ENCODE measurements at regions not wholly inside any gene's neighbourhood (a gene's known extent, or its start where the extent isn't known, plus 50 kb on each side); places are given as distances from the start of the nearest gene placed in this dataset.

GRCh38 chr4:67292045-67292444 is 253.3 kb downstream of the CENPC start:
- POLR2A ChIA-PET, result no interaction called here
- no peak for DNase-seq (ENCODE audit: extremely low spot score)
- CTCF ChIA-PET, result no interaction called here
- TF ChIP-seq ARNT (IDR thresholded peaks at IDR 0.05) (no peak), FOXM1 (IDR thresholded peaks at IDR 0.05; ENCODE audit: borderline replicate concordance) (no peak), CTBP1 (IDR thresholded peaks at IDR 0.05; ENCODE audit: borderline replicate concordance) (no peak), PKNOX1 (IDR thresholded peaks at IDR 0.05) (no peak), BHLHE40 (IDR thresholded peaks at IDR 0.05; ENCODE audit: borderline replicate concordance) (no peak), FOXA1 (IDR thresholded peaks at IDR 0.05) (no peak), TARDBP (IDR thresholded peaks at IDR 0.05) (no peak), LEF1 (IDR thresholded peaks at IDR 0.05; ENCODE audit: borderline replicate concordance) (no peak), FOXK2 (IDR thresholded peaks at IDR 0.05) (no peak)

GRCh38 chr4:67291644-67292043 is 253.7 kb downstream of the CENPC start:
- TF ChIP-seq CTBP1 (IDR thresholded peaks at IDR 0.05; ENCODE audit: borderline replicate concordance) (no peak), PKNOX1 (IDR thresholded peaks at IDR 0.05) (no peak), HDGF (IDR thresholded peaks at IDR 0.05; ENCODE audit: borderline replicate concordance) (no peak), L3MBTL2 (conservative IDR thresholded peaks at IDR 0.05) (no peak), BHLHE40 (IDR thresholded peaks at IDR 0.05; ENCODE audit: borderline replicate concordance) (no peak), NFRKB (IDR thresholded peaks at IDR 0.05) (no peak), ELF4 (IDR thresholded peaks at IDR 0.05) (no peak), SP1 (IDR thresholded peaks at IDR 0.05) (no peak), ARNT (IDR thresholded peaks at IDR 0.05) (no peak), FOXM1 (IDR thresholded peaks at IDR 0.05; ENCODE audit: borderline replicate concordance) (no peak), ZNF384 (IDR thresholded peaks at IDR 0.05) (no peak), FOXA1 (IDR thresholded peaks at IDR 0.05) (no peak), SUZ12 (IDR thresholded peaks at IDR 0.05) (no peak), FOXK2 (IDR thresholded peaks at IDR 0.05) (no peak), LEF1 (IDR thresholded peaks at IDR 0.05; ENCODE audit: borderline replicate concordance) (no peak), TARDBP (IDR thresholded peaks at IDR 0.05) (no peak)
- no peak for DNase-seq (ENCODE audit: extremely low spot score)
- CTCF ChIA-PET, result interaction anchor here (0.6 kb wide), 1 partner anchor 582 kb away, joined by 3 read pairs; no protein-coding TSS in a partner anchor
- POLR2A ChIA-PET, result no interaction called here

- POLR2A ChIA-PET, result no interaction called here
- CTCF ChIA-PET, result no interaction called here
- TF ChIP-seq ARNT (IDR thresholded peaks at IDR 0.05) (no peak), PKNOX1 (IDR thresholded peaks at IDR 0.05) (no peak), LEF1 (IDR thresholded peaks at IDR 0.05; ENCODE audit: borderline replicate concordance) (no peak), BHLHE40 (IDR thresholded peaks at IDR 0.05; ENCODE audit: borderline replicate concordance) (no peak), CTBP1 (IDR thresholded peaks at IDR 0.05; ENCODE audit: borderline replicate concordance) (no peak), TARDBP (IDR thresholded peaks at IDR 0.05) (no peak), SP1 (IDR thresholded peaks at IDR 0.05) (no peak), ELF4 (IDR thresholded peaks at IDR 0.05) (no peak), SUZ12 (IDR thresholded peaks at IDR 0.05) (no peak)
- peak; percentile 30 for DNase-seq (ENCODE audit: extremely low spot score)
Measured at GRCh38 chr4:67288964-67289363, 256.3 kb downstream of the CENPC start.

- TF ChIP-seq BHLHE40 (IDR thresholded peaks at IDR 0.05; ENCODE audit: borderline replicate concordance) (no peak), L3MBTL2 (conservative IDR thresholded peaks at IDR 0.05) (no peak), FOXM1 (IDR thresholded peaks at IDR 0.05; ENCODE audit: borderline replicate concordance) (no peak), HDGF (IDR thresholded peaks at IDR 0.05; ENCODE audit: borderline replicate concordance) (no peak), PKNOX1 (IDR thresholded peaks at IDR 0.05) (no peak), CTBP1 (IDR thresholded peaks at IDR 0.05; ENCODE audit: borderline replicate concordance) (no peak), FOXK2 (IDR thresholded peaks at IDR 0.05) (no peak), FOXA1 (IDR thresholded peaks at IDR 0.05) (no peak), TARDBP (IDR thresholded peaks at IDR 0.05) (no peak), ARNT (IDR thresholded peaks at IDR 0.05) (no peak), ELF4 (IDR thresholded peaks at IDR 0.05) (no peak), NFRKB (IDR thresholded peaks at IDR 0.05) (no peak), SP1 (IDR thresholded peaks at IDR 0.05) (no peak), SUZ12 (IDR thresholded peaks at IDR 0.05) (no peak), LEF1 (IDR thresholded peaks at IDR 0.05; ENCODE audit: borderline replicate concordance) (no peak), ZNF384 (IDR thresholded peaks at IDR 0.05) (no peak)
- ChIA-PET CTCF (no interaction called here), POLR2A (no interaction called here)
- no peak for DNase-seq (ENCODE audit: extremely low spot score)
Measured at GRCh38 chr4:67286724-67287123, 258.6 kb downstream of the CENPC start.

- POLR2A ChIA-PET, result no interaction called here
- DNase-seq (ENCODE audit: extremely low spot score), result no peak
- no peak for TF ChIP-seq TARDBP (IDR thresholded peaks at IDR 0.05)
- no peak for TF ChIP-seq ARNT (IDR thresholded peaks at IDR 0.05)
- no peak for TF ChIP-seq LEF1 (IDR thresholded peaks at IDR 0.05; ENCODE audit: borderline replicate concordance)
- TF ChIP-seq FOXA1 (IDR thresholded peaks at IDR 0.05), result no peak
- no peak for TF ChIP-seq FOXM1 (IDR thresholded peaks at IDR 0.05; ENCODE audit: borderline replicate concordance)
- TF ChIP-seq BHLHE40 (IDR thresholded peaks at IDR 0.05; ENCODE audit: borderline replicate concordance), result no peak
- no peak for TF ChIP-seq PKNOX1 (IDR thresholded peaks at IDR 0.05)
- TF ChIP-seq SP1 (IDR thresholded peaks at IDR 0.05), result no peak
- TF ChIP-seq ELF4 (IDR thresholded peaks at IDR 0.05), result no peak
- TF ChIP-seq SUZ12 (IDR thresholded peaks at IDR 0.05), result no peak
- TF ChIP-seq FOXK2 (IDR thresholded peaks at IDR 0.05), result no peak
- TF ChIP-seq L3MBTL2 (conservative IDR thresholded peaks at IDR 0.05), result no peak
- TF ChIP-seq NFRKB (IDR thresholded peaks at IDR 0.05), result no peak
- TF ChIP-seq ZNF384 (IDR thresholded peaks at IDR 0.05), result no peak
- TF ChIP-seq HDGF (IDR thresholded peaks at IDR 0.05; ENCODE audit: borderline replicate concordance), result no peak
- TF ChIP-seq CTBP1 (IDR thresholded peaks at IDR 0.05; ENCODE audit: borderline replicate concordance), result no peak
Measured at GRCh38 chr4:67282749-67283148, 262.6 kb downstream of the CENPC start.

More at GRCh38 chr4:67282749-67283148, 262.6 kb downstream of the CENPC start:
- CTCF ChIA-PET, result no interaction called here
